ENCODE measurements at regions not wholly inside any gene's neighbourhood (a gene's known extent, or its start where the extent isn't known, plus 50 kb on each side); places are given as distances from the start of the nearest gene placed in this dataset.

DNA sequence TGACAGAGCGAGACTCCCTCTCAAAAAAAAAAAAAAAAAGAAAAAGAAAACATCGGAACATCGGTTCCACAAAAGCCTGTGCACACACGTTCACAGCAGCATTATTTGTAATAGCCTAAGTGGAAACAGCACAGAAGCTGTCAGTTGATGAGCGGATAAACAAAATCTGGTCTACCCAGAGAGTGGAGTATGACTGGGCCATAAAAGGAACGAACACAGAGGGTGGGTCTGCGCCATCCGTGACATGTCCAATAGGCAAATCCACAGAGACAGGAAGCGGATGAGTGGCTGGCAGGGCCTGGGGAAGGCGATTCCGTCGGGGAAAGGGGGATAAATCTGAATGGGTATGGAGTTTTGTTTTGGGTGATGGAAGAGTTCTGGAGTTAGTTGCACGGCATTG lies 212.2 kb upstream of the CIBAR2 start:
- H3K36me3 ChIP-seq (ENCODE audit: control insufficient read depth in 2 of 2, extremely low read depth in 1 of 2, insufficient read depth in 2 of 2, low read length in 2 of 2): no peaks in the 10 kb centered on the region
- H3K4me2 ChIP-seq (ENCODE audit: control insufficient read depth, extremely low read depth, insufficient read depth, low read depth, low read length): no peak overlapping the region
- no peak for TF ChIP-seq EZH2 (IDR thresholded peaks at IDR 0.05; ENCODE audit: low read length)
- TF ChIP-seq, protein P1, sequence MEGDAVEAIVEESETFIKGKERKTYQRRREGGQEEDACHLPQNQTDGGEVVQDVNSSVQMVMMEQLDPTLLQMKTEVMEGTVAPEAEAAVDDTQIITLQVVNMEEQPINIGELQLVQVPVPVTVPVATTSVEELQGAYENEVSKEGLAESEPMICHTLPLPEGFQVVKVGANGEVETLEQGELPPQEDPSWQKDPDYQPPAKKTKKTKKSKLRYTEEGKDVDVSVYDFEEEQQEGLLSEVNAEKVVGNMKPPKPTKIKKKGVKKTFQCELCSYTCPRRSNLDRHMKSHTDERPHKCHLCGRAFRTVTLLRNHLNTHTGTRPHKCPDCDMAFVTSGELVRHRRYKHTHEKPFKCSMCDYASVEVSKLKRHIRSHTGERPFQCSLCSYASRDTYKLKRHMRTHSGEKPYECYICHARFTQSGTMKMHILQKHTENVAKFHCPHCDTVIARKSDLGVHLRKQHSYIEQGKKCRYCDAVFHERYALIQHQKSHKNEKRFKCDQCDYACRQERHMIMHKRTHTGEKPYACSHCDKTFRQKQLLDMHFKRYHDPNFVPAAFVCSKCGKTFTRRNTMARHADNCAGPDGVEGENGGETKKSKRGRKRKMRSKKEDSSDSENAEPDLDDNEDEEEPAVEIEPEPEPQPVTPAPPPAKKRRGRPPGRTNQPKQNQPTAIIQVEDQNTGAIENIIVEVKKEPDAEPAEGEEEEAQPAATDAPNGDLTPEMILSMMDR (optimal IDR thresholded peaks at IDR 0.05 in 1 of 3, IDR thresholded peaks at IDR 0.05 in 1 of 3, conservative IDR thresholded peaks at IDR 0.05 in 1 of 3; ENCODE audit: extremely low read depth in 1 of 3, insufficient read depth in 2 of 3, low read length in 3 of 3): no peak
- no peak for DNase-seq (ENCODE audit: low read depth, low spot score)
- no peaks in the 10 kb centered on the region for H3K9me1 ChIP-seq (ENCODE audit: control insufficient read depth, extremely low read depth, insufficient read depth, low read length)
- H3K27ac ChIP-seq (ENCODE audit: control insufficient read depth, insufficient read depth, low read length): no peak overlapping the region
- H4K20me1 ChIP-seq (ENCODE audit: control insufficient read depth, extremely low read depth, insufficient read depth, low read length): peaks cover 4% of the 10 kb centered on the region
- H2AFZ ChIP-seq (ENCODE audit: control insufficient read depth, low read length): no peak overlapping the region
- H3K4me1 ChIP-seq (ENCODE audit: control insufficient read depth, extremely low read depth, insufficient read depth, low read length): peaks cover 3% of the 10 kb centered on the region
- H3K9me3 ChIP-seq (ENCODE audit: control insufficient read depth, low read depth, low read length): no peaks in the 10 kb centered on the region
- H3K27me3 ChIP-seq (ENCODE audit: control insufficient read depth, extremely low read depth, insufficient read depth, low read length): peaks cover 3% of the 10 kb centered on the region
- dilution Hi-C loops (cut with MboI; ENCODE audit: extremely low pct_ligation_motif_present, low sequenced_read_pairs): no loop called here
- no peak overlapping the region for H3K9ac ChIP-seq (ENCODE audit: control insufficient read depth, extremely low read depth, insufficient read depth, low read length)
- no peaks in the 10 kb centered on the region for H3K79me2 ChIP-seq (ENCODE audit: control insufficient read depth, insufficient read depth, low read length)
- no peak overlapping the region for H3K4me3 ChIP-seq (ENCODE audit: control insufficient read depth in 2 of 3, extremely low read depth in 1 of 3, insufficient read depth in 2 of 3, low read depth in 1 of 3, low read length in 3 of 3)
- FAIRE-seq: no peak

DNA sequence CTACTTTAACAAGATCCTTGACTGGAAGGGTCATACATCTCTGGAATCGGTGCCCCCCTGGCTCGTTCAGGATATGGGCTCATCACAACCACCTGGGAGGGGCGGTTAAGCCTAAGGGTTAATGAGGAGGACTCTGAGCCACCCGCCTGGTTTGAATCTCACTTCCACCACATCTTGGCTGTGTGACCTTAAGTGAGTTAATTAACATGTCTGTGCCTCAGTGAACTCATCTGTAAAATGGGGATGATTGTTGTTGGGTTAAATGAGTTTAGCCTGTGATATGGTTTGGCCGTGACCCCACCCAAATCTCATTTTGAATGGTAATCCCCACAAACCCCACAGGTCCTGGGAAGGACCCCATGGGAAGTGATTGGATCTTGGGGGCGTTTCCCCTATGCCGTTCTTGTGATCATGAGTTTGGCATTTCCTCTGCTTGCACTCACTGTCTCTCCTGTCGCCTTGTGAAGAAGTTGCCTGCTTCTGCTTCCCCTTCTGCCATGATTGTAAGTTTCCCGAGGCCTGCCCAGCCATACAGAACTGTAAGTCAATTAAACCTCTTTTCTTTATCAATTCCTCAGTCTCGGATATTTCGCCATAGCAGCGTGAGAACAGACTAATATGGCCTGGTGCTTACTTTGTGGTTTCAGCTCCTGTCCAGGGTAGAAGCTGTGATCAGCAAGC lies 214.0 kb upstream of the CIBAR2 start:
- H3K9ac ChIP-seq (ENCODE audit: control insufficient read depth, extremely low read depth, insufficient read depth, low read length): no peak overlapping the region
- H3K27me3 ChIP-seq (ENCODE audit: control insufficient read depth, extremely low read depth, insufficient read depth, low read length): peaks cover 3% of the 10 kb centered on the region
- no peaks in the 10 kb centered on the region for H3K79me2 ChIP-seq (ENCODE audit: control insufficient read depth, insufficient read depth, low read length)
- no peak overlapping the region for H3K27ac ChIP-seq (ENCODE audit: control insufficient read depth, insufficient read depth, low read length)
- no peaks in the 10 kb centered on the region for H3K9me1 ChIP-seq (ENCODE audit: control insufficient read depth, extremely low read depth, insufficient read depth, low read length)
- no peak overlapping the region for H3K4me2 ChIP-seq (ENCODE audit: control insufficient read depth, extremely low read depth, insufficient read depth, low read depth, low read length)
- H3K4me3 ChIP-seq (ENCODE audit: control insufficient read depth in 2 of 3, extremely low read depth in 1 of 3, insufficient read depth in 2 of 3, low read depth in 1 of 3, low read length in 3 of 3): no peak overlapping the region
- no peaks in the 10 kb centered on the region for H3K9me3 ChIP-seq (ENCODE audit: control insufficient read depth, low read depth, low read length)
- peaks cover 9% of the 10 kb centered on the region for H3K4me1 ChIP-seq (ENCODE audit: control insufficient read depth, extremely low read depth, insufficient read depth, low read length)
- peaks cover 4% of the 10 kb centered on the region for H4K20me1 ChIP-seq (ENCODE audit: control insufficient read depth, extremely low read depth, insufficient read depth, low read length)
- H3K36me3 ChIP-seq (ENCODE audit: control insufficient read depth in 2 of 2, extremely low read depth in 1 of 2, insufficient read depth in 2 of 2, low read length in 2 of 2): no peaks in the 10 kb centered on the region
- no peak overlapping the region for H2AFZ ChIP-seq (ENCODE audit: control insufficient read depth, low read length)
- no peak for FAIRE-seq
- DNase-seq (ENCODE audit: low read depth, low spot score): no peak
- dilution Hi-C loops (cut with MboI; ENCODE audit: extremely low pct_ligation_motif_present, low sequenced_read_pairs): no loop called here
- TF ChIP-seq, protein P1 (optimal IDR thresholded peaks at IDR 0.05 in 1 of 3, IDR thresholded peaks at IDR 0.05 in 1 of 3, conservative IDR thresholded peaks at IDR 0.05 in 1 of 3; ENCODE audit: extremely low read depth in 1 of 3, insufficient read depth in 2 of 3, low read length in 3 of 3): no peak
- TF ChIP-seq EZH2 (IDR thresholded peaks at IDR 0.05; ENCODE audit: low read length): no peak
